Loucy (cell line): ENCODE measurements at regions not wholly inside any gene's neighbourhood (a gene's known extent, or its start where the extent isn't known, plus 50 kb on each side); places are given as distances from the start of the nearest gene placed in this dataset.

Source experiments
- H2AFZ ChIP-seq: fragments of 200-600 bp; sonication (generic); 2 replicates; pipeline ENCODE4 v1.6.0; 2016; ENCODE audit warnings: antibody characterized with exemption, mild to moderate bottlenecking, low read length, moderate library complexity
- H3F3A ChIP-seq: fragments of 200-600 bp; 2 replicates; pipeline ENCODE4 v1.6.0; 2016; ENCODE audit warnings: antibody characterized with exemption, low read depth, mild to moderate bottlenecking
- H3K27me3 ChIP-seq: fragments of 200-600 bp; sonication (generic); 2 replicates; pipeline ENCODE4 v1.6.1; 2014; ENCODE audit warnings: low read length, mild to moderate bottlenecking; ENCODE audit not compliant: insufficient read depth, poor library complexity, severe bottlenecking
- H3K36me3 ChIP-seq: fragments of 200-600 bp; sonication (generic); 2 replicates; pipeline ENCODE4 v1.6.1; 2016; ENCODE audit warnings: low read length; ENCODE audit not compliant: insufficient read depth
- H3K4me1 ChIP-seq: fragments of 200-600 bp; sonication (generic); 2 replicates; pipeline ENCODE4 v1.5.1; 2014; ENCODE audit warnings: low read length, mild to moderate bottlenecking; ENCODE audit not compliant: insufficient read depth, poor library complexity, severe bottlenecking
- H3K4me2 ChIP-seq: fragments of 200-600 bp; sonication (generic); 2 replicates; pipeline ENCODE4 v1.6.0; 2014; ENCODE audit warnings: antibody characterized with exemption, low read length, low read depth, mild to moderate bottlenecking; ENCODE audit not compliant: poor library complexity, severe bottlenecking
- H3K4me3 ChIP-seq: fragments of 200-600 bp; sonication (generic); 2 replicates; pipeline ENCODE4 v1.5.1; 2014; ENCODE audit warnings: low read length, mild to moderate bottlenecking, mixed read lengths; ENCODE audit not compliant: poor library complexity, severe bottlenecking
- H3K79me2 ChIP-seq: fragments of 200-600 bp; sonication (generic); 2 replicates; pipeline ENCODE4 v1.6.1; 2014; ENCODE audit warnings: low read length; ENCODE audit not compliant: insufficient read depth
- H3K9ac ChIP-seq: fragments of 200-600 bp; sonication (generic); 2 replicates; pipeline ENCODE4 v1.6.0; 2014; ENCODE audit warnings: mild to moderate bottlenecking, low read depth, low read length, moderate library complexity; ENCODE audit not compliant: poor library complexity, severe bottlenecking
- H3K9me2 ChIP-seq: fragments of 200-600 bp; sonication (generic); replicated peaks from 2 replicates; pipeline ENCODE4 v1.6.1; 2016; ENCODE audit warnings: low read depth, low read length, mixed read lengths
- H3K9me3 ChIP-seq: fragments of 200-600 bp; sonication (generic); 2 replicates; pipeline ENCODE4 v1.6.1; 2014; ENCODE audit warnings: mild to moderate bottlenecking, antibody characterized with exemption, low read length, low read depth; ENCODE audit not compliant: insufficient read depth
- H4K20me1 ChIP-seq: fragments of 200-600 bp; sonication (generic); 2 replicates; pipeline ENCODE4 v1.6.0; 2014; ENCODE audit warnings: antibody characterized with exemption, low read length, mild to moderate bottlenecking; ENCODE audit not compliant: insufficient read depth, poor library complexity, severe bottlenecking
- EZH2phosphoT487 ChIP-seq: fragments of 200-600 bp; IDR thresholded peaks from 2 replicates; pipeline ENCODE4 v1.6.1; 2018; ENCODE audit warnings: antibody characterized with exemption, mild to moderate bottlenecking, moderate library complexity, borderline replicate concordance
- TF ChIP-seq, protein P1 (sequence below): fragments of 200-600 bp; sonication (generic); conservative IDR thresholded peaks from 2 replicates; pipeline ENCODE4 v1.5.1; 2014; ENCODE audit warnings: mild to moderate bottlenecking, antibody characterized with exemption, low read length

DNA sequence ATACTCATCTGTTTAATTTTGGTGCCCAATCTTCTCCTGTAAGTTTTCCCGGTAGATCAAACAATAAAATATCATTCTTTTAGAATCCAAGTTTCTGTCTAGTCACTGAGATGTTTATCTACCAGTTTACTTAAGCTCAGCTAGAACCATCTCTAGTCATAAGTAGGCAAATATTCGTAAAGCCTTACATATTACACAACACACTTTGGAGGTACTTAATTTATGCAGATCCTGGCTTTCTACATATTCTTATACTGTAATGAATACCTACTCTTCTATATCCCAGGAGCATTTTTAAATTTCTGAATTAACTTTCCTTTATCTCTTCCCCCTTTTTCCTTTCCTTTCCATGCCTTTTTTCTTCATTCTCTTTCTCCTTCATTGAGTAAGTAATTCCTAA lies 185.9 kb upstream of the ZBTB20 start:
- Histone ChIP-seq H3K9ac (no peak overlapping the region), H4K20me1 (no peaks in the 10 kb centered on the region), H3K36me3 (no peaks in the 10 kb centered on the region), H3K4me3 (no peak overlapping the region), H3K4me1 (no peaks in the 10 kb centered on the region), H3K27me3 (no peaks in the 10 kb centered on the region), H3F3A (no peaks in the 10 kb centered on the region), H3K9me3 (no peaks in the 10 kb centered on the region), H3K4me2 (no peak overlapping the region), H3K9me2 (no peaks in the 10 kb centered on the region), H2AFZ (no peak overlapping the region), H3K79me2 (no peaks in the 10 kb centered on the region)
- TF ChIP-seq, protein P1, sequence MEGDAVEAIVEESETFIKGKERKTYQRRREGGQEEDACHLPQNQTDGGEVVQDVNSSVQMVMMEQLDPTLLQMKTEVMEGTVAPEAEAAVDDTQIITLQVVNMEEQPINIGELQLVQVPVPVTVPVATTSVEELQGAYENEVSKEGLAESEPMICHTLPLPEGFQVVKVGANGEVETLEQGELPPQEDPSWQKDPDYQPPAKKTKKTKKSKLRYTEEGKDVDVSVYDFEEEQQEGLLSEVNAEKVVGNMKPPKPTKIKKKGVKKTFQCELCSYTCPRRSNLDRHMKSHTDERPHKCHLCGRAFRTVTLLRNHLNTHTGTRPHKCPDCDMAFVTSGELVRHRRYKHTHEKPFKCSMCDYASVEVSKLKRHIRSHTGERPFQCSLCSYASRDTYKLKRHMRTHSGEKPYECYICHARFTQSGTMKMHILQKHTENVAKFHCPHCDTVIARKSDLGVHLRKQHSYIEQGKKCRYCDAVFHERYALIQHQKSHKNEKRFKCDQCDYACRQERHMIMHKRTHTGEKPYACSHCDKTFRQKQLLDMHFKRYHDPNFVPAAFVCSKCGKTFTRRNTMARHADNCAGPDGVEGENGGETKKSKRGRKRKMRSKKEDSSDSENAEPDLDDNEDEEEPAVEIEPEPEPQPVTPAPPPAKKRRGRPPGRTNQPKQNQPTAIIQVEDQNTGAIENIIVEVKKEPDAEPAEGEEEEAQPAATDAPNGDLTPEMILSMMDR: no peak
- no peak for TF ChIP-seq EZH2phosphoT487

DNA sequence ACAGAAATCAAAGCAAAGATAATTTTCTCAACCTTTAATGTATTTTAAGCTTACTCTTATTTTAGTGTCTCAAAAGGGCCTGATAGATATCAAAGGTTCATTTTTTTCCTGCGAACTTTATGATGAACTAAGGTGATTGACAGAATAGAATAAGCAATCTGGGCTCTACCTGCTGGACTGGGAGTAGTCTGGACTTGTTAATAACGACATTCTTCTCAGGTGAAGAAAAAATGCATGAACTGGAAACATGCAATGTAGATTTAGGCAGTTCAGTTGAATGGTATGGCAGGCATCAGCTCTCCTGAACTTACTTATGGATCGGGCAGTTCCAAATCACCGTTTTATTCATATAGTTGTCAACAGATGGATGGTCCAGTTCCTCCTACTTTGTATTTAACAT lies 189.7 kb upstream of the ZBTB20 start:
- Histone ChIP-seq H3K79me2 (no peaks in the 10 kb centered on the region), H2AFZ (no peak overlapping the region), H3F3A (no peaks in the 10 kb centered on the region), H3K4me2 (no peak overlapping the region), H3K9me3 (no peaks in the 10 kb centered on the region), H3K4me1 (no peaks in the 10 kb centered on the region), H3K36me3 (no peaks in the 10 kb centered on the region), H3K9ac (no peak overlapping the region), H3K9me2 (no peaks in the 10 kb centered on the region), H3K4me3 (no peak overlapping the region), H4K20me1 (no peaks in the 10 kb centered on the region), H3K27me3 (no peaks in the 10 kb centered on the region)
- TF ChIP-seq, protein P1: no peak
- no peak for TF ChIP-seq EZH2phosphoT487

DNA sequence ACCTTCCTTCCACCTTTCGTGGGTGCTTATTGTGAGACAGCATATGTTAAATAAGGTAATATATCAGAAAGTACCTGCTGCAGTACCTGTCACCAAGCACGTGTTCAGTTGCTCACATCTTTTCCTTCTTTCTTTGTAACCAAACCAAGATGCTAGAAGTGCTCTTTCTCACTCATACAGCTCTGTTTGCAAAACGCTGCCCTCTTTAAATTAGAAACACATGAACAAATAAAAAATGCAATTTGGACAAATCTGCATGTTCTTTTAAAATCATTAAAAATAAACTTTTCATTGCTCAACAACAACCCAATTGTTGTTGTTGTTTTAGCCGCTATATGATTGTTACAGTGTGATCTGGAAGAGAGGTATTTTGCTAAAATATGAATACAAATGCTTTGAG lies 193.5 kb upstream of the ZBTB20 start:
- no peaks in the 10 kb centered on the region for H3K9me2 ChIP-seq
- no peak overlapping the region for H3K9ac ChIP-seq
- no peaks in the 10 kb centered on the region for H4K20me1 ChIP-seq
- H3F3A ChIP-seq: no peaks in the 10 kb centered on the region
- no peak overlapping the region for H2AFZ ChIP-seq
- TF ChIP-seq EZH2phosphoT487: no peak
- TF ChIP-seq, protein P1: no peak
- no peaks in the 10 kb centered on the region for H3K27me3 ChIP-seq
- H3K4me3 ChIP-seq: no peak overlapping the region
- no peaks in the 10 kb centered on the region for H3K9me3 ChIP-seq
- no peaks in the 10 kb centered on the region for H3K36me3 ChIP-seq
- H3K4me2 ChIP-seq: no peak overlapping the region
- no peaks in the 10 kb centered on the region for H3K4me1 ChIP-seq
- H3K79me2 ChIP-seq: no peaks in the 10 kb centered on the region
